ENCODE measurements at regions not wholly inside any gene's neighbourhood (a gene's known extent, or its start where the extent isn't known, plus 50 kb on each side); places are given as distances from the start of the nearest gene placed in this dataset.

DNA sequence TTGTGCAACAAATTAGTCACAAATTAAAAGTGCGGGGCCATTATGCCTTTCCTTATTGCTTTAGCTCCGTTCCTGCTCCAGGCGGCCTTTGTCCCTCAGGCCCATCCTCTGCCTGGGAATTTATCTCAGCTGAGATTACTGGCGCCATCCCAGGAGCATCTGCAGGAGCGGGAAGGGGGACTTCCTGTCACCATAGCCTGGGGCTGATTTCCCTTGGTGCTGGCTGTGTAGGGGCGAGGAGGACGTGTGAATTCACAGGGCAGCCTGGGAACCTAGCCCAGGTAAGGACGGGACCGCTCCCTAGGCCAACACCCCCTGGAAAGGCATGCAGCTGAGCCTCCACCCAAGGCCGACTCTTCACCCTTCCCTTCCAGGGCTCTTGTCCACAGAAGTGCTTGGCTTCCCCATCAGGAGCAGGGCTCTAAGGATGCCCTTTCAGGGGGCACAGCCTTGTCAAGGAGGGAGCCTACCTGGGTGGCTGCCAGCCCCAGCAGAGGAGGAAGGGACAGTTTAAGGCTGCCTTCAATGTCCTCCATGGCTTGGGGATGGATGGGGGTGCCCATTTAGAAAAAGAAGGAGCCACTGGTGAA lies 72.6 kb upstream of the NKX1-1 start:
- H3F3A ChIP-seq (ENCODE audit: low read length, unreplicated experiment): no peaks in the 10 kb centered on the region
- no peak for DNase-seq
- H3K27ac ChIP-seq (ENCODE audit: low read length): no peak overlapping the region
- H3K79me2 ChIP-seq (ENCODE audit: low read length): no peaks in the 10 kb centered on the region
- no peaks in the 10 kb centered on the region for H3K4me1 ChIP-seq (ENCODE audit: insufficient read depth, low read length)
- TF ChIP-seq EZH2phosphoT487 (IDR thresholded peaks at IDR 0.05; ENCODE audit: borderline replicate concordance, low read length): no peak
- TF ChIP-seq, protein P1, sequence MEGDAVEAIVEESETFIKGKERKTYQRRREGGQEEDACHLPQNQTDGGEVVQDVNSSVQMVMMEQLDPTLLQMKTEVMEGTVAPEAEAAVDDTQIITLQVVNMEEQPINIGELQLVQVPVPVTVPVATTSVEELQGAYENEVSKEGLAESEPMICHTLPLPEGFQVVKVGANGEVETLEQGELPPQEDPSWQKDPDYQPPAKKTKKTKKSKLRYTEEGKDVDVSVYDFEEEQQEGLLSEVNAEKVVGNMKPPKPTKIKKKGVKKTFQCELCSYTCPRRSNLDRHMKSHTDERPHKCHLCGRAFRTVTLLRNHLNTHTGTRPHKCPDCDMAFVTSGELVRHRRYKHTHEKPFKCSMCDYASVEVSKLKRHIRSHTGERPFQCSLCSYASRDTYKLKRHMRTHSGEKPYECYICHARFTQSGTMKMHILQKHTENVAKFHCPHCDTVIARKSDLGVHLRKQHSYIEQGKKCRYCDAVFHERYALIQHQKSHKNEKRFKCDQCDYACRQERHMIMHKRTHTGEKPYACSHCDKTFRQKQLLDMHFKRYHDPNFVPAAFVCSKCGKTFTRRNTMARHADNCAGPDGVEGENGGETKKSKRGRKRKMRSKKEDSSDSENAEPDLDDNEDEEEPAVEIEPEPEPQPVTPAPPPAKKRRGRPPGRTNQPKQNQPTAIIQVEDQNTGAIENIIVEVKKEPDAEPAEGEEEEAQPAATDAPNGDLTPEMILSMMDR (conservative IDR thresholded peaks at IDR 0.05; ENCODE audit: low read depth, low read length): no peak
- TF ChIP-seq EZH2 (IDR thresholded peaks at IDR 0.05; ENCODE audit: low read length, unreplicated experiment): no peak
- H3K4me3 ChIP-seq (ENCODE audit: low read length): no peak overlapping the region
- H3K9ac ChIP-seq (ENCODE audit: low read length): no peak overlapping the region
- BruUV-seq (replicated peaks): no TSS peak
- no peaks in the 10 kb centered on the region for H3K27me3 ChIP-seq (ENCODE audit: low read length)
- no peaks in the 10 kb centered on the region for H4K20me1 ChIP-seq (ENCODE audit: low read length)
- no peaks in the 10 kb centered on the region for H3K36me3 ChIP-seq (ENCODE audit: low read depth, low read length)
- intact Hi-C loops (cut with micrococcal nuclease): no loop called here
- ATAC-seq: no peak
- H3K4me2 ChIP-seq (ENCODE audit: low read length): no peak overlapping the region
- ChIA-PET POLR2A (ENCODE audit: unreplicated experiment) (no interaction called here), CTCF (no interaction called here)
- no peaks in the 10 kb centered on the region for H3K9me3 ChIP-seq (ENCODE audit: low read length)
- H2AFZ ChIP-seq (ENCODE audit: low read length): no peak overlapping the region
- no peaks in the 10 kb centered on the region for H3K9me2 ChIP-seq (replicated peaks; ENCODE audit: low read length)

DNA sequence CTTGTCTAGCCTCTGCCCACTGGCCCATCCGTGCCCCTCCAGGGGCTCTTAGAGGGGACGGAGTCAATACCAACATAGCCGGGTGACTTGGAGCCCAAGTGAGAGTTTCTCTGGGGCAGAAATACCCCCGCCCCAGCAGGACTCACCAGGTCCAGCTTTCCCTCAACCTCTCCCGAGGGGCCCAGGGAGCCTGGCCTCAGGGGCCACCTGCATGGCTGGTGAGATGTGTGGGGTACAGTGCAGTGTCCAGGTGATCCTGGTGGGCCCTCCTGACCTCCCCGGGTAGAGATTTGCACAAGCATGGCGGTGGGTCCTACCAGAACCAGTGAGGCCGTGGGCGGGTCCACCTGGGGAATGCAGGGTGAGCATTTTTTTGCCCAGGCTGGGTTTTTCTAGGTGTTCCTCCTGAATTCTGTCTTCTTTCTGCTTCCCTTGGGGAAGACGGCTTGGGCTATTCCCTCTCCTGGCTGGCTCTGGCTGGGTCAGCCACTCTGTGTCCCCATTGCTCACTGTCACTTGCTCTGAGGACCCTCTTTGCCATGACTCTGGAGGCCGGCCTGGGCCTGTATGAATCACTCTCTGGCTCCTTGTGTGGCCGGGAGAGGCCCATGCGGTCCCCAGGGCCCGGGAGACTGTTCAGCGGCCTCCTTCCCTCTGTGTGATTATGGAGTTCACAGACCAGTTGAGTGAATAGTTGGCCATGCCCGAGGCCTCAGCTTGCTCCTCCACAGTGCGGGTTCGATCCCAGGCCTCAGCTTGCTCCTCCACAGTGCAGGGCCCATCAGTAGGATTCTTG lies 71.0 kb upstream of the NKX1-1 start:
- no TSS peak for BruUV-seq (replicated peaks)
- no peaks in the 10 kb centered on the region for H3K9me3 ChIP-seq (ENCODE audit: low read length)
- H3K79me2 ChIP-seq (ENCODE audit: low read length): no peaks in the 10 kb centered on the region
- intact Hi-C loops (cut with micrococcal nuclease): no loop called here
- no peaks in the 10 kb centered on the region for H3K9me2 ChIP-seq (replicated peaks; ENCODE audit: low read length)
- no peak overlapping the region for H3K4me3 ChIP-seq (ENCODE audit: low read length)
- ATAC-seq (no peak), DNase-seq (no peak)
- ChIA-PET CTCF (no interaction called here), POLR2A (ENCODE audit: unreplicated experiment) (no interaction called here)
- no peaks in the 10 kb centered on the region for H4K20me1 ChIP-seq (ENCODE audit: low read length)
- H3F3A ChIP-seq (ENCODE audit: low read length, unreplicated experiment): no peaks in the 10 kb centered on the region
- no peaks in the 10 kb centered on the region for H3K27me3 ChIP-seq (ENCODE audit: low read length)
- no peak for TF ChIP-seq EZH2phosphoT487 (IDR thresholded peaks at IDR 0.05; ENCODE audit: borderline replicate concordance, low read length)
- TF ChIP-seq EZH2 (IDR thresholded peaks at IDR 0.05; ENCODE audit: low read length, unreplicated experiment): no peak
- TF ChIP-seq, protein P1 (conservative IDR thresholded peaks at IDR 0.05; ENCODE audit: low read depth, low read length): no peak
- H3K27ac ChIP-seq (ENCODE audit: low read length): no peak overlapping the region
- H3K4me1 ChIP-seq (ENCODE audit: insufficient read depth, low read length): no peaks in the 10 kb centered on the region
- no peak overlapping the region for H3K4me2 ChIP-seq (ENCODE audit: low read length)
- H2AFZ ChIP-seq (ENCODE audit: low read length): no peak overlapping the region
- no peaks in the 10 kb centered on the region for H3K36me3 ChIP-seq (ENCODE audit: low read depth, low read length)
- H3K9ac ChIP-seq (ENCODE audit: low read length): no peak overlapping the region

DNA sequence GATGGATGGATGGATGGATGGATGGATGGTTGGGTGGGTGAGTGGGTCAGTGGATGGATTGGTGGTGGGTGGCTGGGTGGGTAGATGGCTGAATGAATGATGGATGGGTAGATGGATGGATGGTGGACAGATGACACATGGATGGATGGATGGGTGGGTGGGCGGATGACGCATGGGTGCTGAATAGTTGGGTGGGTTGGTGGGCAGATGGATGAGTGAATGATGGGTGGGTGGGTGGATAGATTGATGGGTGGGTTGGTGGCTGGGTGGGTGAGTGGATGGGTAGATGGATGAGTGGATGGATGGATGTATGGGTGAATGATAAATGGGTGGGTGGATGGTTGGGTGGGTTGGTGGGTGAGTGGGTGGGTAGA lies 69.9 kb upstream of the NKX1-1 start:
- ChIA-PET POLR2A (ENCODE audit: unreplicated experiment) (no interaction called here), CTCF (no interaction called here)
- Histone ChIP-seq H3K27me3 (ENCODE audit: low read length) (no peaks in the 10 kb centered on the region), H3F3A (ENCODE audit: low read length, unreplicated experiment) (no peaks in the 10 kb centered on the region), H3K79me2 (ENCODE audit: low read length) (no peaks in the 10 kb centered on the region), H3K4me3 (ENCODE audit: low read length) (no peak overlapping the region), H2AFZ (ENCODE audit: low read length) (no peak overlapping the region), H3K9ac (ENCODE audit: low read length) (no peak overlapping the region), H3K9me2 (replicated peaks; ENCODE audit: low read length) (no peaks in the 10 kb centered on the region), H4K20me1 (ENCODE audit: low read length) (no peaks in the 10 kb centered on the region), H3K9me3 (ENCODE audit: low read length) (no peaks in the 10 kb centered on the region), H3K4me2 (ENCODE audit: low read length) (no peak overlapping the region), H3K36me3 (ENCODE audit: low read depth, low read length) (no peaks in the 10 kb centered on the region), H3K4me1 (ENCODE audit: insufficient read depth, low read length) (no peaks in the 10 kb centered on the region), H3K27ac (ENCODE audit: low read length) (no peak overlapping the region)
- intact Hi-C loops (cut with micrococcal nuclease): no loop called here
- TF ChIP-seq EZH2phosphoT487 (IDR thresholded peaks at IDR 0.05; ENCODE audit: borderline replicate concordance, low read length) (no peak), EZH2 (IDR thresholded peaks at IDR 0.05; ENCODE audit: low read length, unreplicated experiment) (no peak)
- TF ChIP-seq, protein P1 (conservative IDR thresholded peaks at IDR 0.05; ENCODE audit: low read depth, low read length): no peak
- DNase-seq (no peak), ATAC-seq (no peak)
- no TSS peak for BruUV-seq (replicated peaks)

Measured in PC-3 (cell line).